AG04450 (cell line): ENCODE measurements at regions not wholly inside any gene's neighbourhood (a gene's known extent, or its start where the extent isn't known, plus 50 kb on each side); places are given as distances from the start of the nearest gene placed in this dataset.

ENCODE experiments used
- CTCF ChIA-PET: fragments of 300-600, 350-600 bp; formaldehyde crosslinking; extraction: SDS; loops from one replicate; lab custom pipeline; 2022; ENCODE audit warnings: antibody characterized with exemption, inconsistent platforms; lab: Charles Lee
- POLR2A ChIA-PET: fragments of 350-600 bp; formaldehyde crosslinking; extraction: SDS; loops from one replicate; lab custom pipeline; 2021; ENCODE audit warnings: antibody characterized with exemption, inconsistent platforms; lab: Yijun Ruan, JAX
- DNase-seq: peaks from one replicate; pipeline ENCODE4 v3.0.0-alpha.2; 2011; ENCODE audit warnings: low read depth, low spot score
- H3K27ac ChIP-seq: one replicate; pipeline ENCODE4 v1.5.1; 2012; ENCODE audit warnings: low read depth, low read length, control low read depth
- H3K27me3 ChIP-seq: one replicate; pipeline ENCODE4 v1.6.0; 2012; ENCODE audit warnings: low read length; ENCODE audit not compliant: control insufficient read depth, insufficient read depth
- H3K4me3 ChIP-seq: 2 replicates; pipeline ENCODE4 v1.5.1; 2011; ENCODE audit warnings: mild to moderate bottlenecking, low read depth, low read length, control low read depth
- H3K9me3 ChIP-seq: 2 replicates; pipeline ENCODE4 v1.5.1; 2012; ENCODE audit warnings: low read length; ENCODE audit not compliant: control insufficient read depth, insufficient read depth
- CTCF ChIP-seq: IDR thresholded peaks from 2 replicates; pipeline ENCODE4 v1.5.1; 2011; ENCODE audit warnings: low read depth, low read length, control low read depth, inconsistent platforms

GRCh38 chr7:106183952-106184351, 71.8 kb upstream of the SYPL1 start:
- DNase-seq: no peak
- no peaks in the 10 kb centered on the region for H3K27me3 ChIP-seq
- H3K27ac ChIP-seq: no peak overlapping the region
- CTCF ChIA-PET: no interaction called here
- H3K9me3 ChIP-seq: no peaks in the 10 kb centered on the region
- H3K4me3 ChIP-seq: no peak overlapping the region
- POLR2A ChIA-PET: no interaction called here
- TF ChIP-seq CTCF: no peak

- DNase-seq: no peak
- no peak for TF ChIP-seq CTCF
- Histone ChIP-seq H3K27me3 (no peaks in the 10 kb centered on the region), H3K9me3 (no peaks in the 10 kb centered on the region), H3K27ac (no peak overlapping the region), H3K4me3 (no peak overlapping the region)
- CTCF ChIA-PET: interaction anchor here (0.9 to 1.2 kb wide), 2 partner anchors 16 to 280 kb away, joined by 3 read pairs; no protein-coding TSS in a partner anchor
- POLR2A ChIA-PET: no interaction called here
Measured at GRCh38 chr7:106182904-106183303, 70.8 kb upstream of the SYPL1 start.

- Histone ChIP-seq H3K27me3 (no peaks in the 10 kb centered on the region), H3K27ac (no peak overlapping the region), H3K9me3 (no peaks in the 10 kb centered on the region), H3K4me3 (no peak overlapping the region)
- POLR2A ChIA-PET: no interaction called here
- TF ChIP-seq CTCF: no peak
- CTCF ChIA-PET: interaction anchor here (1.2 kb wide), 1 partner anchor 281 kb away, joined by 3 read pairs; no protein-coding TSS in a partner anchor
- no peak for DNase-seq
Measured at GRCh38 chr7:106181658-106182265, 69.7 kb upstream of the SYPL1 start.

DNA sequence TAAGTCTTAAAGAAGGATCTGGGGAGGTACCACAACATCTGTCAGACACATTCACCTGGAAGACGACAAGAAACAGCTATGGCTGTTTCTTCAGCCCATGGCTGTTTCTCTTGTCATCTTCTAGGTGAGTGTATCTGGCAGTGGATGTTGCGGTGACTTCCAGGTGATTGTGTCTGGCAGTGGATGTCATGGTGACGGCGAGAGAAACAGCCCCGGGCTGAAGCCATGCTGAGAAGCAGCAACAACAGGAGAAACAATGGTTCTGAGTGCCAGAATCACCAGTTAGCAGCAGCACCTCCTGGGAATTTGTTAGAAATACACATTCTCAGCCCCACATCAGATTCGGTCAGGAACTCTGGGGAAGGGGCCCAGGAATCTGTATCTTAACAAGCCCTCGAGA, 68.6 kb upstream of the SYPL1 start:
- POLR2A ChIA-PET: no interaction called here

More for the DNA sequence above, 68.6 kb upstream of the SYPL1 start:
- CTCF ChIA-PET: interaction anchor here (11.2 kb wide), 1 partner anchor 283 kb away, joined by 287 read pairs; no protein-coding TSS in a partner anchor
- Histone ChIP-seq H3K9me3 (no peaks in the 10 kb centered on the region), H3K4me3 (no peak overlapping the region), H3K27me3 (peaks cover 4% of the 10 kb centered on the region), H3K27ac (no peak overlapping the region)
- no peak for TF ChIP-seq CTCF
- DNase-seq: no peak
